LNCaP clone FGC (cell line): ENCODE measurements at regions not wholly inside any gene's neighbourhood (a gene's known extent, or its start where the extent isn't known, plus 50 kb on each side); places are given as distances from the start of the nearest gene placed in this dataset.
"Not testable (repeated sequence)": the region's sequence is repeated elsewhere in the genome, so short reads cannot be mapped to it uniquely, and the experiment has no call there.

ENCODE experiments used
- DNase-seq: peaks from one replicate; pipeline ENCODE4 v3.0.0-alpha.2; 2011; ENCODE audit warnings: low read depth
- H3K4me3 ChIP-seq: 2 replicates; pipeline ENCODE4 v1.5.1; 2011; ENCODE audit warnings: mild to moderate bottlenecking, low read depth, low read length, control low read depth
- CTCF ChIP-seq: IDR thresholded peaks from 2 replicates; pipeline ENCODE4 v1.5.1; 2012; ENCODE audit warnings: mild to moderate bottlenecking; ENCODE audit not compliant: control insufficient read depth, insufficient read depth; ENCODE audit errors: extremely low read depth

GRCh38 chr2:194549387-194549786 lies 1107.6 kb upstream of the SLC39A10 start:
- no peak for TF ChIP-seq CTCF
- no peak for DNase-seq
- no peak overlapping the region for H3K4me3 ChIP-seq

- TF ChIP-seq CTCF, result peak; percentile 16; the same call in 1 of the 2 replicates
- no peak for DNase-seq
- no peak overlapping the region for H3K4me3 ChIP-seq
Measured at GRCh38 chr2:194545978-194546377, 1111.0 kb upstream of the SLC39A10 start.

- no peak overlapping the region for H3K4me3 ChIP-seq
- TF ChIP-seq CTCF, result no peak
- no peak for DNase-seq
Measured at GRCh38 chr2:194539425-194539824, 1117.6 kb upstream of the SLC39A10 start.

- H3K4me3 ChIP-seq, result no peak overlapping the region
- TF ChIP-seq CTCF, result no peak
- no peak for DNase-seq
Measured at GRCh38 chr2:194526121-194526520, 1130.9 kb upstream of the SLC39A10 start.

- no peak for DNase-seq
- TF ChIP-seq CTCF, result no peak
- no peak overlapping the region for H3K4me3 ChIP-seq
Measured at GRCh38 chr2:194514281-194514680, 1142.7 kb upstream of the SLC39A10 start.

- not testable (repeated sequence) for H3K4me3 ChIP-seq, DNase-seq
Measured at GRCh38 chr2:194511070-194511469, 1146.0 kb upstream of the SLC39A10 start.

- not testable (repeated sequence) for H3K4me3 ChIP-seq, DNase-seq
Measured at GRCh38 chr2:194504876-194505275, 1152.2 kb upstream of the SLC39A10 start.

- DNase-seq, result no peak
- H3K4me3 ChIP-seq, result no peak overlapping the region
- no peak for TF ChIP-seq CTCF
Measured at GRCh38 chr2:194495046-194495445, 1162.0 kb upstream of the SLC39A10 start.
